Daoy (cell line): ENCODE measurements at regions not wholly inside any gene's neighbourhood (a gene's known extent, or its start where the extent isn't known, plus 50 kb on each side); places are given as distances from the start of the nearest gene placed in this dataset.

Experiments
- DNase-seq: peaks from one replicate; pipeline ENCODE4 v3.0.0-alpha.2; 2015; ENCODE audit warnings: low read depth

- DNase-seq = peak; percentile 75
Observed at GRCh38 chr7:84548366-84549365, 354.1 kb upstream of the SEMA3A start.

DNA sequence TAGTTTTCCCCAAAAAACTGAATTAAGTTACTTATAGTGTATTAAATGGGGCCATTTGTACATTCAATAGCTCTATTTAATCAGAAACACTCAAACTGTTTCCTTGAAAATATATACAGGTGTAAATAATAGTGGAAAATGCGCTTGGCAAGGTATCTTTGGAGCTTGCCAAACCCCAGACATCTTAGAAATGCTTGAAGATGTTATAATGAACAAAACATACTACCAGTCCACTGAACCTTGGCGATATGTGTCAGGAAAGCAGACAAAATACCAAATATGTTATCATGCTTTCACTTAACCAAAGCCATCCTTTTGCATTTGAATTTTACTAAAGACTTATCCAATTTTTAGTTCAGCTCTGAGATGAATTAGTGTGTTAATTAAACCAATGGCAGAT is 352.7 kb upstream of the SEMA3A start:
- no peak for DNase-seq

- no peak for DNase-seq
Observed at GRCh38 chr7:84546403-84546802, 351.8 kb upstream of the SEMA3A start.

DNA sequence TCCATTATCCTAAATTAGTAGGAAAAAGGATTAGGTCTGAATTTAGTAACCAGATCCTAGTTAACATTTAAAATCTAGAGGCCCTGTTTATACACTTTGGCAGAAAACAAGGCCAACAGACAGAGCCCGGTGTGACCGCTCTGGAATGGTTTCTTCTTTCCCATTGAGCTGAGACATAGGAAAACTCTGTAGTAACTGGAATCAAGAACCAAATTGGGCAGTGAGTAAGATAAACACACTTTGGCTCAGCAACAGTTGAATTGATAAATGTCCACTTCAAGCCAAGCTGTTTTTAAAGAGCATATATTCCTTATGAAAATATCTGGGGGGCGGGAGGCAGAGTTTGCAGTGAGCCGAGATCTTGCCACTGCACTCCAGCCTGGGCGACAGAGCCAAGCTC is 343.7 kb upstream of the SEMA3A start:
- no peak for DNase-seq

GRCh38 chr7:84536271-84536870 is 341.8 kb upstream of the SEMA3A start:
- DNase-seq = no peak

GRCh38 chr7:84535580-84536270 is 341.1 kb upstream of the SEMA3A start:
- DNase-seq = no peak

DNA sequence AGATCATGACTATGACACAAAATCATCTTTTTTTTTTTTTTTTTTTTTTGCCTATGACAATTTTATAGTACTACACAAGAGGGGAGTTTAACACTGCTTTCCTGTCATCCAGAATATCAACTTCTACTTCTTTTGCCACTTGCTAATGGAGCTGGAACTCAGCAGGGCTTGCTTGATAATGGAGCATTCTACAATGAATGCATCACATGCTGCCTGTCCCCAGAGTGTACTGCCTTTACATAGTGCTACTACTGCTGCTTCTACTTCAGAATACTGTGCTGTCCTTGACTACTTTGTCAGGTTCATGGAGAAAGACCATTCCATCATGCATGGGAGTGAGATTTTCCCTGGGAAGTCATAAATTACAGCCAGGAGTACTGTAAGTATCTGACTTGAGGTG is 338.6 kb upstream of the SEMA3A start:
- no peak for DNase-seq

GRCh38 chr7:84532196-84532595 is 337.6 kb upstream of the SEMA3A start:
- no peak for DNase-seq

- DNase-seq = peak; percentile 78
Observed at GRCh38 chr7:84529480-84530205, 335.1 kb upstream of the SEMA3A start.

DNA sequence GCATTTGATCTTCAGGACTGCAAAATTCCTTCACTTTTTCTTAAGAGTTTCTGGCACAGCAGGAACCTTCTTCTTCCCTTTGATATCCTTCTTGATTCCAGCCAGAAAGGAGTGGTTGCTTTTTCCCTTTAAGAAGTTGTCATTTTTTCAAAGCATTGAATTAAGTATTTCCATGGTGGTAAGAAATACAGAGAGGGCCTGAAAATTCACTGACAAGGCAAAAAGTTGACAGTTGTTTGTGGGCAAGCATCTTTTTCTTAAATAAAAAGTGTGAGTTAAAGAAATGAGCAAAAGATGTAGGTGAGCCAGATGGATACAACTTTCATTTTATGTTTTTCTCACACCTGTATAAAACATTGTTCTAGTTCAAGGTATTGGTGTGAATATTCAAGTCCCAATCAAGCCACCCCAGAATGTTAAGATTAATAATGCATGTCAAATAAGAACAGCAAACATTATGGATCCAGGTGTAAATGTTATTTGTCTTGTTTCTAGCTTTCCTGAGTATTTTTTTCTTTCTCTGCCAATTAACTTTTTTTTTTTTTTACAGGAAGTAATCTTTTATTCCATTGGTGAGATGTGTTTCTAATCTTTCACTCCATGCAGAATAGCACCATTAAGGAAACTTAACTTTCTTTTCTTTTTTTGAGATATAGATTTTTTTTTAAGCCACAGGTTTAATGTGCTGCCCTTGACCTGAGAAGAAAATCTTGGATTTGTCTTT is 334.3 kb upstream of the SEMA3A start:
- no peak for DNase-seq

DNA sequence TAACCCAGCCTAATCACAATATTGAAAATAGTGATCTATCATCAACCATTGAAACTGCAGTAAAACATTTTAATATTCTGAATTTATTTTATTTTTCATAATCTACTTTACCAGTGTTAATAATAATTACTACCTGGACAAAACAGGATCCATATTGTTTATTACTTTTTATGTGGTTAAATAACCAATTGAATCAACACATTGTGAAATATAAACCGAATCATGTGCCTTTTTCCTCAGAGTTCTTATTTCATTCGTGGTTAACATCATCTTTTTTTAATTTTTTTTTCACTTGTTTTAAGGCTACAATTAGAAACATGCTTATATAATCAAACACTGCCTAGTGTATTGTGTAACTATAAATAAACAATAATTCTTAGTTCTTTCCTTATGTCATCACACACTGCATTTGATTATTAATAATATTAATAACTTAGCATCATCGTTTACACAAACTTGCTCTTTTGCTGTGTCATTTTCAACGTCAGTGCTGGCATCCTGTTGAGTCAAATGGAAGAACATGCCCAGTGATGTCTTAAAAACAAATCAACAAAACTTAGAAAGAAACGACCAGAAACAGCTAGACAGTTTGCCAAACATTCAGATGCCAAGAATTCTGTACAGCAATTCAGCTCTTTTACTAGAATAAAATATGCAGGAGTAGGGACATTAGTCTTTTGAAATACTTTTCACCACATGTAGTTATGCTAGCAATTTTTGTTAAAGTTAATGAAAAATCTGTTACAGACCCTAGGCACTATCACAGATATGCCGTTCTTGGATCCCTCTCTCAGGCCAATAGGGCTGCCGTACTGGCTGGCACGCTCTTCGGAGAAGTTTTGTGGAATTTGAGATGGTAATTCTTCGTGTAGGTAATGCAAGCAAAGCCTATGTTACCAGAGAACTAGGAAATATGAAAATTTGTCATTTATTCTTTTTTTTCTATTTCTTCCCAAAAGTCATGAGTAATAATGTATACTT is 330.4 kb upstream of the SEMA3A start:
- DNase-seq = no peak

- DNase-seq = no peak
Observed at GRCh38 chr7:84513061-84513460, 318.5 kb upstream of the SEMA3A start.

DNA sequence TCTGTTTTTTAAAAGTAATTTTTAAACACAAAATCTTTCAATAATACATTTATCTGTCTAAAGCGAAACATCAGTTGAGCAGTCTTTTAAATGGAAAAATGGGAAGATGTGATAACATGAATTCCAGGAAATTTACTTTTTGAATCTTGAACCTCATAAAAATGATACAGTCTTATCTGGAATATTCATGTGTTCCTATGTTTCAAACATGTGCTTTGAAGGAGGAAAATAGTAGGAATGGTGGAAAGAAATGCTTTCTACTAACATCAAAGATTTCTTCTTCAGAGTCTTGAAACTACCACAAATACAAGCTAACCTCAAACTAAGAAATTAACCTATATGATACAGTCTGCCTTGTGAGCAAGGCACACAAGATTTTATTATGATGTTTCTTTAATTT is 317.5 kb upstream of the SEMA3A start:
- no peak for DNase-seq

DNA sequence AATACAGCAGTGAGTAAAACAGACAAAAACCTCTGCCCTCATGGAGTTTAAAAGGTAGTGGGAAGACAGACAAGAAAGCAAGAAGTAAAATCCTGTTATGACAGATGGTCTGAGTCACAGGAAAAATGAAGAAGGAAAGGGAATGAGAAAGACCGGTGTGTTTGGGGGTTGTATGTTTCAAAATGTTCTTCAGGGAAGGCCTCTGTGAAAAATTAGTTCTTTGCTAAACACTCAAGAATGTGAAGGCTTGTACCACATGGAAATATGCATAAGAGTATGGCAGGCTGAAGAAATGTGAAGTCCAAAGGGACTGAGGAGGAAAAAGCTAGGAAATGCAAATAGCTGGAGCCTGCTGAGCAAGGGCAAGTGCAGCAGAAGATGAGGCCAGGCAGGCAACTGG is 315.9 kb upstream of the SEMA3A start:
- DNase-seq = no peak

DNA sequence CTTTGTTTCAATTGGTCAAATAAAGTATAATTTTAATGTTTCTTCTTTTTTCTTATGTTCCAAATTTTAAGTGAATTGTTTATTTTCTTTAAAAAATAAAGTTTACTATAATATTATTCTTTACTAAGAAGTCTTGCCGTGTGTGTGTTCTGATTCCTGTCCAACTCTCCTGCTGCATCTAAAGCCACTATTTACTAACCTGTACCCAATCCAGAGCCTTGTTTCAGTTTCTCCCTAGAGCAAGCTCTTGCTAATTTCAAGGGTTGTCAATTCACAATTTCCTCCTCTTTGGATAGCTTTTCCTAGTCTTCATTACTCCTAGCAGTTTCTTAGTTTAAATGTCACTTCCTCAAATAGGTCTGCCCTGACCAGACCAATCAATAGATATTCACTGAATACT is 314.9 kb upstream of the SEMA3A start:
- DNase-seq = no peak

GRCh38 chr7:84508606-84509005 is 314.0 kb upstream of the SEMA3A start:
- no peak for DNase-seq

DNA sequence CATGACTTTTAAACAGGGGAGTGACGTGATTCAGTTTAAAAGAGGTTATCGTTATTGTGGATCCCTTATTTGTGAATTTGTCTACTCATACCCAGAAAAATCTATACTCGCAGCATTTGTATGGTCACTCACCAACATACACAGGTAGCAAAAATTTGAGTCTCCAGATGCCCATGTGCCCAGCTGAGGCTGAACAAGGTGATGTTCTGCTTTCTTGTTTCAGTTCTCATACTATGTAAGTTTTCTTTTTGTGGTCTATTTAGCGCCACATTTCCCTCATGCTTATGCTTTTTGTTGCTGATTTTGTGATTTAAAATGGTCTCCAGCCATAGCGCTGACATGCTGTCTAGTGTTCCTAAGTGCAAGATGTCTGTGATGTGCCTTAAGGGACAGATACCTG is 312.9 kb upstream of the SEMA3A start:
- DNase-seq = no peak

DNA sequence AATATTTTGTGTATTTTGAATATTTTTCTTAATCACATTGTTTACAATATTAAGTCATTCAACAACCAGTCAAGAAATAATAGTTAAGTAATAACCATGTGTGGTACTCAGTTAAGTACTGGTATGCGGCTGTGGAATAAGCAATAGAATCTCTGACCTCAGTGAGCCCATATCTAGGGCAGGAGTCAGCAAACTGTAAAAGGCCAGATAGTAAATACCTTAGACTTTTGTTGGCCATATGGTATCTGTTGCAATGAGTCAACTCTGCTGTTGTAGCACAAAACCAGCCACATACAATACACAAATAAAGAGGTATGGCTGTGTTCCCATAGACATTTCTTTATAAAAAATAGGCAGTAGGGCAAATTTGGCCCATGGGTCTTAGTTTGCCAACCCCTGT is 311.6 kb upstream of the SEMA3A start:
- no peak for DNase-seq

DNA sequence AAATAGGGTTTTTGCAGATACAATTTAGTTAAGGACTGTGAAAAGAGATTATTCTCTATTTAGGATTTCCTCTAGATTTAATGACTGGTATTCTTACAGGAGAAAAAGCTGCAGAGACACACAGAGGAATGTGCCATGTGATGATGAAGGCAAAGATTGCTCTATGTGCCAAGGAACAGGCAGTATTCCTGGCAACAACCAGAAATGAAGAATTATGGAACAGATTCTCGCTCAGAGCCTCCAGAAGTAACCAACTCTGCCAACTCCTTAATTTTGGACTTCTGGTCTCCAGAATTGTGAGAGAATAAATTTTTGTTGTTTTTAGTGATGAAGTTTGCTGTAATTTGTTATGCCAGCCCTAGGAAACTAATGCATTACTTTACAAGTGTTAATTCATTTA is 307.6 kb upstream of the SEMA3A start:
- no peak for DNase-seq

DNA sequence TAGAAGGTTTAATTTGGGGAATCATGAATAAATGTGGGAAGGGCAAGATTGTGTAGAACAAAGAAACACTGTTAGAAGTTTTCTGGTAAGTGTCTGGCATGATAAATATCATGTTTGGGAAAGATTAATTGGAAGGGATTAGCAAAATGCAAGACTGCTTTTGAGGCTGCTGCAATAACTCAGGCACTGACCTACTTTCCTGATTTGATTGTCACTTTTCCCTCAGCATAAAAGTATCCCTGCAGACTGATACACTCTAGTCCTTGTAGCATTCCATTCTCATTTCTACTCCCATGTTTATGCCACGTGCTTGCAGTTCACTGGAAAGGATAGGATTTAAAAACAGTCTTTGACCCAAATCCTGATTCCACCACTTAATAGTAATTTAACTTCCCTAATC is 303.3 kb upstream of the SEMA3A start:
- DNase-seq = no peak
